ENCODE measurements at regions not wholly inside any gene's neighbourhood (a gene's known extent, or its start where the extent isn't known, plus 50 kb on each side); places are given as distances from the start of the nearest gene placed in this dataset.

- no peak for DNase-seq
- Histone ChIP-seq H3K9me3 (no peaks in the 10 kb centered on the region), H3K4me1 (no peaks in the 10 kb centered on the region), H3K27ac (no peak overlapping the region), H3K4me3 (no peak overlapping the region), H3K36me3 (no peaks in the 10 kb centered on the region), H3K27me3 (no peaks in the 10 kb centered on the region)
- no peak for TF ChIP-seq CTCF (IDR thresholded peaks at IDR 0.05)
- intact Hi-C loops (cut with DNase I; ENCODE audit: low total_unique reads), result no loop called here
Observed at GRCh38 chr14:55900749-55901148, 217.5 kb upstream of the PELI2 start.

GRCh38 chr14:55901291-55901690 lies 216.9 kb upstream of the PELI2 start:
- intact Hi-C loops (cut with DNase I; ENCODE audit: low total_unique reads), result no loop called here
- Histone ChIP-seq H3K36me3 (no peaks in the 10 kb centered on the region), H3K9me3 (no peaks in the 10 kb centered on the region), H3K27me3 (no peaks in the 10 kb centered on the region), H3K27ac (no peak overlapping the region), H3K4me1 (no peaks in the 10 kb centered on the region), H3K4me3 (no peak overlapping the region)
- TF ChIP-seq CTCF (IDR thresholded peaks at IDR 0.05), result no peak
- no peak for DNase-seq

- no peaks in the 10 kb centered on the region for H3K27me3 ChIP-seq
- no peaks in the 10 kb centered on the region for H3K36me3 ChIP-seq
- DNase-seq, result no peak
- intact Hi-C loops (cut with DNase I; ENCODE audit: low total_unique reads), result no loop called here
- H3K9me3 ChIP-seq, result no peaks in the 10 kb centered on the region
- TF ChIP-seq CTCF (IDR thresholded peaks at IDR 0.05), result no peak
- H3K27ac ChIP-seq, result no peak overlapping the region
- H3K4me3 ChIP-seq, result no peak overlapping the region
- H3K4me1 ChIP-seq, result no peaks in the 10 kb centered on the region
Observed at GRCh38 chr14:55902241-55902640, 216.0 kb upstream of the PELI2 start.

- H3K27me3 ChIP-seq, result no peaks in the 10 kb centered on the region
- H3K27ac ChIP-seq, result no peak overlapping the region
- H3K4me1 ChIP-seq, result no peaks in the 10 kb centered on the region
- no peak for TF ChIP-seq CTCF (IDR thresholded peaks at IDR 0.05)
- H3K4me3 ChIP-seq, result no peak overlapping the region
- intact Hi-C loops (cut with DNase I; ENCODE audit: low total_unique reads), result no loop called here
- no peaks in the 10 kb centered on the region for H3K9me3 ChIP-seq
- H3K36me3 ChIP-seq, result no peaks in the 10 kb centered on the region
- no peak for DNase-seq
Observed at GRCh38 chr14:55904086-55904485, 214.1 kb upstream of the PELI2 start.

- no peaks in the 10 kb centered on the region for H3K9me3 ChIP-seq
- H3K4me1 ChIP-seq, result peaks cover 0 to 2% (median 0%) of the 10 kb centered on the region in 4 donors
- H3K4me3 ChIP-seq, result no peak overlapping the region
- no peaks in the 10 kb centered on the region for H3K27me3 ChIP-seq
- intact Hi-C loops (cut with DNase I; ENCODE audit: low total_unique reads), result no loop called here
- H3K27ac ChIP-seq, result no peak overlapping the region
- no peak for TF ChIP-seq CTCF (IDR thresholded peaks at IDR 0.05)
- DNase-seq, result no peak
- no peaks in the 10 kb centered on the region for H3K36me3 ChIP-seq
Observed at GRCh38 chr14:55908106-55908505, 210.1 kb upstream of the PELI2 start.

GRCh38 chr14:55909879-55910278 lies 208.3 kb upstream of the PELI2 start:
- no peak overlapping the region for H3K4me3 ChIP-seq
- H3K27me3 ChIP-seq, result no peaks in the 10 kb centered on the region
- H3K27ac ChIP-seq, result no peak overlapping the region
- intact Hi-C loops (cut with DNase I; ENCODE audit: low total_unique reads), result no loop called here
- DNase-seq, result no peak
- H3K36me3 ChIP-seq, result no peaks in the 10 kb centered on the region
- peaks cover 0 to 20% (median 15%) of the 10 kb centered on the region in 4 donors for H3K4me1 ChIP-seq
- TF ChIP-seq CTCF (IDR thresholded peaks at IDR 0.05), result no peak
- no peaks in the 10 kb centered on the region for H3K9me3 ChIP-seq

Measured in tibial artery (tissue), 4 donors.